ENCODE measurements at regions not wholly inside any gene's neighbourhood (a gene's known extent, or its start where the extent isn't known, plus 50 kb on each side); places are given as distances from the start of the nearest gene placed in this dataset.

- TF ChIP-seq ZBTB11 (CRISPR knock-in tag; IDR thresholded peaks at IDR 0.05) (no peak), ZZZ3 (IDR thresholded peaks at IDR 0.05; ENCODE audit: control insufficient read depth, insufficient read length, low read depth) (no peak), MYC (IDR thresholded peaks at IDR 0.05; ENCODE audit: insufficient read depth, insufficient read length, insufficient replicate concordance, low read length, severe bottlenecking) (no peak), BRCA1 (IDR thresholded peaks at IDR 0.05; ENCODE audit: low read depth, low read length) (no peak), STAT1 (conservative IDR thresholded peaks at IDR 0.05) (no peak), HDGF (IDR thresholded peaks at IDR 0.05) (no peak)
- TF ChIP-seq, protein P1, sequence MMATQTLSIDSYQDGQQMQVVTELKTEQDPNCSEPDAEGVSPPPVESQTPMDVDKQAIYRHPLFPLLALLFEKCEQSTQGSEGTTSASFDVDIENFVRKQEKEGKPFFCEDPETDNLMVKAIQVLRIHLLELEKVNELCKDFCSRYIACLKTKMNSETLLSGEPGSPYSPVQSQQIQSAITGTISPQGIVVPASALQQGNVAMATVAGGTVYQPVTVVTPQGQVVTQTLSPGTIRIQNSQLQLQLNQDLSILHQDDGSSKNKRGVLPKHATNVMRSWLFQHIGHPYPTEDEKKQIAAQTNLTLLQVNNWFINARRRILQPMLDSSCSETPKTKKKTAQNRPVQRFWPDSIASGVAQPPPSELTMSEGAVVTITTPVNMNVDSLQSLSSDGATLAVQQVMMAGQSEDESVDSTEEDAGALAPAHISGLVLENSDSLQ (IDR thresholded peaks at IDR 0.05) = no peak
These were observed 65.2 kb upstream of the RSPO3 start (continued) for GRCh38 chr6:127053032-127053874.

DNA sequence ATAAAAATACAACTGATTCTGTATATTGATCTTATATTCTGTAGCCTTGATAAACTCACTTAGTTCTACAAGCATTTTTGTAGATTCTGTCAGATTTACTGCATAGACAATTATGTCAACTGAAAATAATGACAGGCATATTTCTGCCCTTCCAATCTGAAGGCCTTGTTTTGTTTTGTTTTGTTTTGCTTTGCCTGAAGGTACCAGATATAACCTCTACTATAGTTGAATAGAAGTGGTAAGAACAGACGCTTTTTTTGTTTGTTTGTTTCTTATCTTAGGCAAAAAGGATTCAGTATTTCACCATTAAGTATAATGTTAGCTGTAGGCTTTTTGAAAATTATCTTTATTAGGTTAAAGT is 64.6 kb upstream of the RSPO3 start:
- no peaks in the 10 kb centered on the region for H3K4me1 ChIP-seq (ENCODE audit: control insufficient read depth, insufficient read depth, low read length)
- RAD21 ChIA-PET (ENCODE audit: unreplicated experiment) = no interaction called here
- no peaks in the 10 kb centered on the region; a peak in 1 of 4 replicates for H3K27me3 ChIP-seq (replicated peaks in 1 of 2; ENCODE audit: control insufficient read depth in 2 of 2, insufficient read depth in 2 of 2, low read length in 1 of 2)
- H3K36me3 ChIP-seq (ENCODE audit: control insufficient read depth in 2 of 2, insufficient read depth in 2 of 2, low read length in 1 of 2) = no peaks in the 10 kb centered on the region
- DNase-seq (ENCODE audit: low read depth, low spot score) = no peak
- H3K9ac ChIP-seq (ENCODE audit: control insufficient read depth, insufficient read depth, low read length) = no peak overlapping the region
- CTCF ChIA-PET = no interaction called here
- BruUV-seq (replicated peaks) = no TSS peak
- intact Hi-C loops (cut with micrococcal nuclease; ENCODE audit: unreplicated experiment) (no loop called here), in situ Hi-C loops (cut with MboI) (no loop called here)
- FAIRE-seq = no peak
- SMC1A ChIA-PET (ENCODE audit: uncharacterized antibody, unreplicated experiment) = no interaction called here
- WGBS (ENCODE audit: insufficient coverage, insufficient replicate concordance, low lambda C conversion rate, missing lambda C conversion rate) = 0% methylated on average over 1 of the region's 1 CpG
- POLR2A ChIA-PET = no interaction called here
- H3K79me2 ChIP-seq (ENCODE audit: control insufficient read depth, insufficient read depth, low read length) = no peaks in the 10 kb centered on the region
- no peak overlapping the region for H3K27ac ChIP-seq (ENCODE audit: control insufficient read depth, insufficient read depth)
- ATAC-seq = no peak
- H3K4me3 ChIP-seq = no peak overlapping the region
- no peak for TF ChIP-seq SP1 (IDR thresholded peaks at IDR 0.05; ENCODE audit: low read depth, low read length)
- no peak for TF ChIP-seq CREM (IDR thresholded peaks at IDR 0.05; ENCODE audit: low read depth)
- TF ChIP-seq TAF1 (IDR thresholded peaks at IDR 0.05; ENCODE audit: borderline replicate concordance, low read depth, low read length) = no peak
- TF ChIP-seq MTA3 (IDR thresholded peaks at IDR 0.05; ENCODE audit: borderline replicate concordance, low read length) = no peak
- no peak for TF ChIP-seq FOXK2 (IDR thresholded peaks at IDR 0.05)
- no peak for TF ChIP-seq NFIC (IDR thresholded peaks at IDR 0.05; ENCODE audit: low read depth, low read length)
- no peak for TF ChIP-seq BACH1 (IDR thresholded peaks at IDR 0.05; ENCODE audit: borderline replicate concordance)
- TF ChIP-seq MTA2 (IDR thresholded peaks at IDR 0.05; ENCODE audit: low read depth) = no peak
- H3K9me3 ChIP-seq (replicated peaks; ENCODE audit: control insufficient read depth, insufficient read depth, low read length) = no peaks in the 10 kb centered on the region
- no peak overlapping the region for H3K4me2 ChIP-seq (ENCODE audit: control insufficient read depth, insufficient read depth)
- H2AFZ ChIP-seq (ENCODE audit: control insufficient read depth, low read depth, low read length) = no peak overlapping the region
- no peaks in the 10 kb centered on the region for H4K20me1 ChIP-seq (ENCODE audit: control insufficient read depth, insufficient read depth)

Measured in GM12878 (cell line).